Neural crest cell (in vitro differentiated cells): ENCODE measurements at regions not wholly inside any gene's neighbourhood (a gene's known extent, or its start where the extent isn't known, plus 50 kb on each side); places are given as distances from the start of the nearest gene placed in this dataset.

Source experiments
- DNase-seq: peaks from one replicate; pipeline ENCODE4 v3.0.0; 2021; ENCODE audit warnings: low read depth, mixed read lengths, low spot score
- H3K27ac Mint-ChIP-seq: one replicate; pipeline ENCODE4 v1.8.0; 2021; ENCODE audit warnings: mild to moderate bottlenecking, mixed read lengths; ENCODE audit not compliant: unreplicated experiment
- H3K27me3 Mint-ChIP-seq: 2 replicates; pipeline ENCODE4 v1.8.0; 2021; ENCODE audit warnings: low read depth, mild to moderate bottlenecking, mixed read lengths
- H3K36me3 Mint-ChIP-seq: 2 replicates; pipeline ENCODE4 v1.8.0; 2021; ENCODE audit warnings: low read depth, mild to moderate bottlenecking, mixed read lengths
- H3K4me1 Mint-ChIP-seq: 2 replicates; pipeline ENCODE4 v1.8.0; 2021; ENCODE audit warnings: mixed read lengths
- H3K4me3 Mint-ChIP-seq: one replicate; pipeline ENCODE4 v1.8.0; 2021; ENCODE audit warnings: mild to moderate bottlenecking, mixed read lengths
- H3K9me3 Mint-ChIP-seq: 2 replicates; pipeline ENCODE4 v1.8.0; 2021; ENCODE audit warnings: mixed read lengths
- CTCF ChIP-seq: fragments of 200-600 bp; sonication (generic); conservative IDR thresholded peaks from 2 replicates; pipeline ENCODE4 v1.5.0; 2021; ENCODE audit warnings: antibody characterized with exemption, mild to moderate bottlenecking

GRCh38 chr2:83305758-83306378 is 1153.2 kb downstream of the SUCLG1 start:
- H3K36me3 Mint-ChIP-seq = no peaks in the 10 kb centered on the region
- TF ChIP-seq CTCF = no peak
- H3K4me1 Mint-ChIP-seq = no peaks in the 10 kb centered on the region
- no peaks in the 10 kb centered on the region for H3K27me3 Mint-ChIP-seq
- no peaks in the 10 kb centered on the region for H3K9me3 Mint-ChIP-seq
- H3K27ac Mint-ChIP-seq = peak overlapping the region; percentile 75
- no peak for DNase-seq
- H3K4me3 Mint-ChIP-seq = no peak overlapping the region

GRCh38 chr2:83291083-83291482 is 1168.0 kb downstream of the SUCLG1 start:
- Mint-ChIP-seq H3K27ac (peak overlapping the region; percentile 69), H3K36me3 (peaks cover 2% of the 10 kb centered on the region), H3K4me1 (peaks cover 8% of the 10 kb centered on the region)

GRCh38 chr2:83282841-83283240 is 1176.2 kb downstream of the SUCLG1 start:
- no peak overlapping the region for H3K27ac Mint-ChIP-seq

More at GRCh38 chr2:83291083-83291482, 1168.0 kb downstream of the SUCLG1 start:
- Mint-ChIP-seq H3K27me3 (no peaks in the 10 kb centered on the region), H3K4me3 (no peak overlapping the region), H3K9me3 (peaks cover 10% of the 10 kb centered on the region)
- DNase-seq = no peak
- TF ChIP-seq CTCF = no peak

GRCh38 chr2:83282043-83282795 is 1176.9 kb downstream of the SUCLG1 start:
- peaks cover 5% of the 10 kb centered on the region for H3K9me3 Mint-ChIP-seq
- no peak for TF ChIP-seq CTCF
- peaks cover 15% of the 10 kb centered on the region for H3K4me1 Mint-ChIP-seq
- no peaks in the 10 kb centered on the region for H3K36me3 Mint-ChIP-seq
- DNase-seq = no peak
- no peaks in the 10 kb centered on the region for H3K27me3 Mint-ChIP-seq
- no peak overlapping the region for H3K27ac Mint-ChIP-seq
- no peak overlapping the region for H3K4me3 Mint-ChIP-seq

More at GRCh38 chr2:83282841-83283240, 1176.2 kb downstream of the SUCLG1 start:
- Mint-ChIP-seq H3K4me1 (peaks cover 15% of the 10 kb centered on the region), H3K27me3 (no peaks in the 10 kb centered on the region), H3K9me3 (peaks cover 5% of the 10 kb centered on the region), H3K36me3 (no peaks in the 10 kb centered on the region), H3K4me3 (no peak overlapping the region)
- DNase-seq = no peak
- no peak for TF ChIP-seq CTCF

GRCh38 chr2:83280391-83280790 is 1178.7 kb downstream of the SUCLG1 start:
- H3K27me3 Mint-ChIP-seq = no peaks in the 10 kb centered on the region
- no peaks in the 10 kb centered on the region for H3K36me3 Mint-ChIP-seq
- TF ChIP-seq CTCF = no peak

More at GRCh38 chr2:83280391-83280790, 1178.7 kb downstream of the SUCLG1 start:
- DNase-seq = no peak
- Mint-ChIP-seq H3K4me3 (no peak overlapping the region), H3K9me3 (peaks cover 5% of the 10 kb centered on the region), H3K27ac (no peak overlapping the region), H3K4me1 (peaks cover 15% of the 10 kb centered on the region)
